NT2/D1 (cell line): ENCODE measurements at regions not wholly inside any gene's neighbourhood (a gene's known extent, or its start where the extent isn't known, plus 50 kb on each side); places are given as distances from the start of the nearest gene placed in this dataset.

Experiments used
- DNase-seq: peaks from one replicate; pipeline ENCODE4 v3.0.0-alpha.2; 2011; ENCODE audit warnings: low read depth, low spot score
- H3K27me3 ChIP-seq: 2 replicates; pipeline ENCODE4 v1.6.0; 2011; ENCODE audit warnings: mild to moderate bottlenecking; ENCODE audit not compliant: insufficient read length, insufficient read depth
- H3K36me3 ChIP-seq: 2 replicates; pipeline ENCODE4 v1.6.1; 2011; ENCODE audit warnings: mild to moderate bottlenecking, low read length, mixed read lengths; ENCODE audit not compliant: insufficient read depth, insufficient read length
- H3K4me1 ChIP-seq: 2 replicates; pipeline ENCODE4 v1.5.1; 2011; ENCODE audit not compliant: insufficient read depth, insufficient read length
- H3K4me3 ChIP-seq: 2 replicates; pipeline ENCODE4 v1.5.1; 2011; ENCODE audit warnings: low read depth; ENCODE audit not compliant: insufficient read length
- H3K9ac ChIP-seq: 2 replicates; pipeline ENCODE4 v1.6.0; 2011; ENCODE audit warnings: low read depth; ENCODE audit not compliant: insufficient read length
- H3K9me3 ChIP-seq: 2 replicates; pipeline ENCODE4 v1.5.1; 2011; ENCODE audit warnings: mild to moderate bottlenecking, low read length; ENCODE audit not compliant: insufficient read depth
- SUZ12 ChIP-seq: IDR thresholded peaks from 2 replicates; pipeline ENCODE4 v1.6.1; 2011; ENCODE audit not compliant: insufficient read length, insufficient read depth; ENCODE audit errors: extremely low read depth
- YY1 ChIP-seq: IDR thresholded peaks from 2 replicates; pipeline ENCODE4 v1.6.1; 2011; ENCODE audit not compliant: insufficient read length, insufficient read depth
- ZNF274 ChIP-seq: IDR thresholded peaks from 2 replicates; pipeline ENCODE4 v1.6.1; 2011; ENCODE audit warnings: mild to moderate bottlenecking, low read depth, low read length

DNA sequence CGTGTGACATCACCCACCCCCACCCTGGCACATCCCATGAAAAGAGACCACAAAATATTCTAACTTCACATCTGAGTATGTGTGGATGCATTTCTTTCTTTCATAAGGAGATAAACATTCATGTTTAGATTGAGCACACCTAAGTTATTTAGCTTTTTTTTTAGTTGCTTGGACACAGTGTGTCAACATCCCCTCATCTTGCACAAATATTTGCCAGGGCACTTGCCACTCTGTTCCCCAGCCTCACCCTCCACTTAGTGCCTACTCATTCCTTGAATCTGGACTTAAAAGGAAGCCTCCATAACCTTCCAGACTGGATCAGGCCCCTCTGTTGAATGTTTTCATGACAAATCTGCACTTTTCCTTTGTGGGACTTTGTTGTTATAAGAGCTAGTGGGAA lies 338.9 kb upstream of the IGFBP3 start:
- no peak overlapping the region for H3K4me3 ChIP-seq
- TF ChIP-seq SUZ12, result no peak
- no peak for TF ChIP-seq ZNF274
- no peak for TF ChIP-seq YY1
- no peaks in the 10 kb centered on the region for H3K27me3 ChIP-seq
- H3K36me3 ChIP-seq, result no peaks in the 10 kb centered on the region
- no peaks in the 10 kb centered on the region for H3K4me1 ChIP-seq
- H3K9me3 ChIP-seq, result peaks cover 29% of the 10 kb centered on the region
- no peak overlapping the region for H3K9ac ChIP-seq
- no peak for DNase-seq

DNA sequence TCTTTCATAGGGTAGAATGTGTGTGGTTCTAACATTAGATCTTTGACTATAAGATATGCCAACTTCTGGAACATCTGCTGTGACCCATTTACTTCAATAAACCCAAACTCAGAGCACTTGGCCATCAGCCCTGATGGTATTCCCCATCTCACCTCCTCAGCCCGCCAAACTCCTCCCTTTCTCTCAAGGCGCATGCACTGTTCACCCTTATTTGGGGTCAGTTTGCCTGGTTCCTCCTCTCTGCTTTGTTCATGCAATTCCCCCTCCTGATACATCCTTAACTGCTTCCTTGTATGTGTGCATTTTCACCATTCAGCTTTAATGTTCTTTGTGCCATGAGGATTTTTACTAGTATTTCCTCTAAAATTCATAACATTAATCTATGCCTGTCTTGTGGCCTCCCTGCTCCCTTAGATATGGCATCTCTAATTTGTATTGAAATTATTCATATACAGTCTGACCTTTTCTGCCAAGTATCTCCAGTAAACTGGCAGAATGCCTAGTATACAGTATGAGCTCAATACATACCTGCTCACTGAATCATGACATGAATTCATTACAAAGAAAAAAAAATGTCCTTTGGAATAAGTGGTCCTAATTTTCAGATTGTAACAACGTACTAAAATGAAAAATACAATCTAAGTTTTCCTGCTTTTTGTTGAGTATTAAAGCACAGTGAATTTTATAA lies 336.8 kb upstream of the IGFBP3 start:
- Histone ChIP-seq H3K36me3 (no peaks in the 10 kb centered on the region), H3K4me3 (no peak overlapping the region), H3K9me3 (peaks cover 34% of the 10 kb centered on the region), H3K4me1 (no peaks in the 10 kb centered on the region), H3K27me3 (no peaks in the 10 kb centered on the region), H3K9ac (no peak overlapping the region)
- no peak for DNase-seq
- no peak for TF ChIP-seq SUZ12
- no peak for TF ChIP-seq ZNF274
- TF ChIP-seq YY1, result no peak

DNA sequence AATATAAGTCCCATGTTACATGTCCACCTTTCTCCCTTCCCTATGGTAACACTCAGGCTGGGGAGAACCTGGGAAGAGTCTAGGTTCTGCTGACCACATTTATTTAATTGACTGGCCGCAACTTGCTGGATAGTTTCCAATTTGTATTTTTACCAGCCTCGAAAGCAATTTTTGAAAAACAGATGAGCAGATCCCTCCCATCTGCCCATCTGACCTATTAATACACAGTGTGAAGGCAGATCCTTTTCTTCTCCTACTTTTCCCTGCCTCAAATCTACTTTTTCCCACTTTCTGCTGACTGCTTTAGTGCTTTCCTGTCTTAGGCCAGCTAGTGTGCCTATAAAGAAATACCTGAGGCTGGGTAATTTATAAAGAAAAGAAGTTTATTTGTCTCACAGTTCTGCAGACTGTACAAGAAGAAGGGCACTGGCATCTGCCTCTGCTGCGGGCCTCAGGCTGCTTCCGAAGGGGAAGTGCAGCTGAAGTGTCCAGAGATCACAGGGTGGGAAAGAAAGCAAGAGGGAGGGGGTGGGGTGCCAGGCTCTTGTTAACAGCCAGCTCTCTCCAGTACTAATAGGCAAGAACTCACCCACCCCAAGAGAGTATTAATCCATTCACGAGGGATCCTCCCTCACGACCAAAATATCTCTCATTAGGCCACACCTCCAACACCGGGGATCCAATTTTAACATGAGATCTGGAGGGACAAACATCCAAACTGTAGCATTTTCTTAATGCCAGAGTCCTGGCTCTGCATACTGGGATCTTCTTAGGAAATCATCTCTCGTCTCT lies 336.0 kb upstream of the IGFBP3 start:
- no peak overlapping the region for H3K9ac ChIP-seq
- H3K4me1 ChIP-seq, result no peaks in the 10 kb centered on the region
- no peak overlapping the region for H3K4me3 ChIP-seq
- DNase-seq, result no peak
- TF ChIP-seq YY1 (no peak), ZNF274 (no peak), SUZ12 (no peak)
- H3K36me3 ChIP-seq, result no peaks in the 10 kb centered on the region
- H3K9me3 ChIP-seq, result peaks cover 28% of the 10 kb centered on the region
- no peaks in the 10 kb centered on the region for H3K27me3 ChIP-seq

DNA sequence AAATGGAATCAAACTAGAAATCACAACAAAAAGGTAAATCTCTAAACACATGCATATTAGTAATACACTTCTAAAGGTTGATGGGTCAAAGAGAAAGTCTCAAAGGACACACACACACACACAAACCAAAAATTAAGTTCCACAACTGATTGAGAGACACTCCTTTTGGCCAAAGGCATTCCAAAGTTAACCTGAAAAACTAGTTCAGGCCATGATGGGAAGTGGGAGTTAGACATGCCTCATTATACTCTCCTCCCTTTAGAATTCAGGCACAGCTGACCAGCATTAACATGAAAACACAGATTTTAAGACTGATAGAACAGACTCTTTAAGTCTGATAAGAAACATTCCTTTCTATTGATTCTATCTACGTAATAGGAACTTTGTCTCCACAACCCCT lies 332.4 kb upstream of the IGFBP3 start:
- no peak overlapping the region for H3K4me3 ChIP-seq
- TF ChIP-seq YY1 (no peak), ZNF274 (no peak), SUZ12 (no peak)
- H3K9me3 ChIP-seq, result peaks cover 12% of the 10 kb centered on the region
- no peak for DNase-seq
- no peak overlapping the region for H3K9ac ChIP-seq
- no peaks in the 10 kb centered on the region for H3K4me1 ChIP-seq
- H3K36me3 ChIP-seq, result no peaks in the 10 kb centered on the region
- no peaks in the 10 kb centered on the region for H3K27me3 ChIP-seq

DNA sequence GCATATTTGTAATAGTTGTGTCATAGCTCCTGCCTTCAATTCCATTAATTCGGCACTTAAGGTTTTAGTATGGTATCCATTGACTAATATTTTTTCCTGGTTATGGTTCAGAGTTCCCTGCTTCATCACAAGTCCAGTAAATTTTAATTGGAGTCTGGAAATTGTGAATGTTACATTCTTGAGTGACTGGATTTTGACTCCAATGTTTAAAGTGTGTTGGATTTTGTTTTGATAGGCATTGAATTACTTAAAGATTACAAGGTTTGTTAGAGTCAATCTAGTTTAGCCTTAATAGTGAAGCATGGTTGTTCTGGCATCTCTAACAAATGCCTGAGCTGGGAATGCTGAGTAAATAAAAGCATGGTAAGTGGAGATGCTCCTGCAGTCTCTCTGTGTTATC lies 326.6 kb upstream of the IGFBP3 start:
- Histone ChIP-seq H3K36me3 (no peaks in the 10 kb centered on the region), H3K9me3 (no peaks in the 10 kb centered on the region; the same call in none of the 2 replicates), H3K27me3 (no peaks in the 10 kb centered on the region), H3K9ac (no peak overlapping the region), H3K4me1 (no peaks in the 10 kb centered on the region), H3K4me3 (no peak overlapping the region)
- no peak for TF ChIP-seq SUZ12
- TF ChIP-seq ZNF274, result no peak
- TF ChIP-seq YY1, result no peak
- DNase-seq, result no peak

DNA sequence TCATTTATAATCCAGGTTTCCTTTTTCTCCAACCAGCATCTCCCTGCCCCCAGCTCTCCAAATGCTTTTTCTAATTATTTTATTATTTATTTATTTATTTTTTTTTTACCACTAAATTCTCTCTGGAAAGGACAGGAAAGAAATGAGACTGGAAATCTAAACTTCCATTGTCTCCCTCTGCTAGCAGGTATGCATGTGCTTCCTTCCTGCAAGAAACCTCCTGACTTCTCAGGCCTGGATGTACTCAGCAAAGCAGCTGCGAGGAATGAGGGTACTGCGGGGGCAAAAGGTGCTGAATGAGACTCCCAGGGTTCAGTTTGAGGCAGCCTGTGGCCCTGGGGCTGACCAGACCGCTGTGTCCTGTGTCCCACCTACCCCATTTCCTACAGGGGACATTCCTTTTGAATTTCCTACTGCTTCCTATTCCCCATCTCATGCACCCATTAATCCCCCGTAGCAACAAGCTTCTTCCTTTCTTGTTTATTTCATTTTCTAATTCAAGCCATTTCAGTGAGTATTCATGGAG lies 324.6 kb upstream of the IGFBP3 start:
- TF ChIP-seq YY1, result no peak
- TF ChIP-seq ZNF274, result no peak
- no peak for TF ChIP-seq SUZ12

DNA sequence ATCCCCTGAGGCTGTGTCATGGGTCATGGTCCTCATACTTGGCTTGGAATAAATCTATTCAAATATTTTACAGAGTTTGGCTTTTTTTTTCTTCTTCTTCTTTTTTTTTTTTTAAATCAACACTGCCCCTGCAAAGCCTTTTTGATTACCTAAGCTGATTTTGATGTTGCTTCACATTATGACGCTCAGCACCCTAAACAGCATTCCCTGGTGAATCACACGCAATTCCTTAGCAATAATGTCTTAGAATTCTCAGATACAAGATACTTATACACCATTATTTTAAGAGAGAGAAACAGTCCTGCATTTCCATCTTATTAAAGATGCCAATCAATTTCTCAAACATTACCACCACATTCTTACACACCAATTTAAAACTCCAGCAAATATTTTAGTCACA lies 323.7 kb upstream of the IGFBP3 start:
- Histone ChIP-seq H3K9ac (no peak overlapping the region), H3K27me3 (no peaks in the 10 kb centered on the region), H3K9me3 (no peaks in the 10 kb centered on the region; the same call in 1 of the 2 replicates), H3K4me3 (no peak overlapping the region), H3K4me1 (no peaks in the 10 kb centered on the region), H3K36me3 (no peaks in the 10 kb centered on the region)
- DNase-seq, result no peak
- TF ChIP-seq YY1 (no peak), SUZ12 (no peak), ZNF274 (no peak)

More for the DNA sequence above, 324.6 kb upstream of the IGFBP3 start:
- DNase-seq, result no peak
- Histone ChIP-seq H3K4me1 (no peaks in the 10 kb centered on the region), H3K9ac (no peak overlapping the region), H3K27me3 (no peaks in the 10 kb centered on the region), H3K4me3 (no peak overlapping the region), H3K9me3 (no peaks in the 10 kb centered on the region; the same call in 1 of the 2 replicates), H3K36me3 (no peaks in the 10 kb centered on the region)
